ENCODE measurements at regions not wholly inside any gene's neighbourhood (a gene's known extent, or its start where the extent isn't known, plus 50 kb on each side); places are given as distances from the start of the nearest gene placed in this dataset.

DNA sequence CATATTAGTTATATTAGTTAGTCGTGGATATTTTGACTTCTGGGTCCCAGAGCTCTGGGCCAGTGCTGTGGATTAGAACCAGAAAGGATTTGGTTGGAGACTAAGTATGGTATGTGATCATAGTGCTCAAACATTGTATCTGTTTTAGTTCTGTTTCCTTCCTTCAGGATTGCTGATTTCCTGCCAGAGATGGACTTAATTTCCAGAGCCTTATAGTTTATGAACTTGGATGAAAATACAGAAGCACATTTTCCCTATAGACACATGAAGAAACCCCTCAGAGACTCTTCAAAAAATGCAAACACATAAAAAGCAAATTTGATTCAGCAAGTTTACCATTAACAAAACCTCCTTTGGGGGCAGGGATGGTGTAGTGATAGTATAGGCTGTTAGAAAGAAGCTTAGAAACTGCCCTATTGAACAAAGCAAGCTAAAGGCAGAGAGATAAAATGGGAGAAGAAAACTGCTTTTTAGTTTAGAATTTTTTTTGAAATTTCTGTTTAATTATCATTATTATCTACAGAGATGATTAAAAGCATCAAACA, 88.7 kb upstream of the EFEMP1 start:
- Histone ChIP-seq H3K4me3 (no peak overlapping the region), H3K79me2 (ENCODE audit: control insufficient read depth, insufficient read depth, low read length) (no peaks in the 10 kb centered on the region), H3K9me3 (replicated peaks; ENCODE audit: control insufficient read depth, insufficient read depth, low read length) (no peaks in the 10 kb centered on the region), H3K9ac (ENCODE audit: control insufficient read depth, insufficient read depth, low read length) (no peak overlapping the region), H3K27ac (ENCODE audit: control insufficient read depth, insufficient read depth) (no peak overlapping the region), H3K36me3 (ENCODE audit: control insufficient read depth in 2 of 2, insufficient read depth in 2 of 2, low read length in 1 of 2) (no peaks in the 10 kb centered on the region), H4K20me1 (ENCODE audit: control insufficient read depth, insufficient read depth) (no peaks in the 10 kb centered on the region), H2AFZ (ENCODE audit: control insufficient read depth, low read depth, low read length) (no peak overlapping the region), H3K4me1 (ENCODE audit: control insufficient read depth, insufficient read depth, low read length) (no peaks in the 10 kb centered on the region), H3K4me2 (ENCODE audit: control insufficient read depth, insufficient read depth) (no peak overlapping the region), H3K27me3 (replicated peaks in 1 of 2; ENCODE audit: control insufficient read depth in 2 of 2, insufficient read depth in 2 of 2, low read length in 1 of 2) (no peaks in the 10 kb centered on the region)
- no peak for TF ChIP-seq RFX5 (IDR thresholded peaks at IDR 0.05; ENCODE audit: low read depth, low read length)
- no peak for FAIRE-seq
- in situ Hi-C loops (cut with MboI), result no loop called here
- ChIA-PET POLR2A (no interaction called here), RAD21 (ENCODE audit: unreplicated experiment) (no interaction called here), CTCF (interaction anchor here (1.0 kb wide), 1 partner anchor 294 kb away, joined by 4 read pairs; no protein-coding TSS in a partner anchor), SMC1A (ENCODE audit: uncharacterized antibody, unreplicated experiment) (no interaction called here)
- 0% methylated on average over 1 of the region's 1 CpG for WGBS (ENCODE audit: insufficient coverage, insufficient replicate concordance, low lambda C conversion rate, missing lambda C conversion rate)
- ATAC-seq, result no peak
- no peak for DNase-seq (ENCODE audit: low read depth, low spot score)
- intact Hi-C loops (cut with micrococcal nuclease; ENCODE audit: unreplicated experiment), result no loop called here
- BruUV-seq (replicated peaks), result no TSS peak

- Histone ChIP-seq H3K9me3 (replicated peaks; ENCODE audit: control insufficient read depth, insufficient read depth, low read length) (no peaks in the 10 kb centered on the region), H3K4me3 (no peak overlapping the region), H3K4me2 (ENCODE audit: control insufficient read depth, insufficient read depth) (no peak overlapping the region), H3K9ac (ENCODE audit: control insufficient read depth, insufficient read depth, low read length) (no peak overlapping the region), H4K20me1 (ENCODE audit: control insufficient read depth, insufficient read depth) (no peaks in the 10 kb centered on the region), H3K79me2 (ENCODE audit: control insufficient read depth, insufficient read depth, low read length) (no peaks in the 10 kb centered on the region), H2AFZ (ENCODE audit: control insufficient read depth, low read depth, low read length) (no peak overlapping the region), H3K4me1 (ENCODE audit: control insufficient read depth, insufficient read depth, low read length) (no peaks in the 10 kb centered on the region), H3K36me3 (ENCODE audit: control insufficient read depth in 2 of 2, insufficient read depth in 2 of 2, low read length in 1 of 2) (no peaks in the 10 kb centered on the region), H3K27me3 (replicated peaks in 1 of 2; ENCODE audit: control insufficient read depth in 2 of 2, insufficient read depth in 2 of 2, low read length in 1 of 2) (no peaks in the 10 kb centered on the region), H3K27ac (ENCODE audit: control insufficient read depth, insufficient read depth) (no peak overlapping the region)
- ChIA-PET CTCF (no interaction called here), SMC1A (ENCODE audit: uncharacterized antibody, unreplicated experiment) (interaction anchor here (1.1 kb wide), 1 partner anchor 242 kb away, joined by 4 read pairs; no protein-coding TSS in a partner anchor), RAD21 (ENCODE audit: unreplicated experiment) (no interaction called here), POLR2A (no interaction called here)
- intact Hi-C loops (cut with micrococcal nuclease; ENCODE audit: unreplicated experiment) (no loop called here), in situ Hi-C loops (cut with MboI) (no loop called here)
- no TSS peak for BruUV-seq (replicated peaks)
- no peak for ATAC-seq
- no peak for DNase-seq (ENCODE audit: low read depth, low spot score)
- TF ChIP-seq SMAD1 (IDR thresholded peaks at IDR 0.05; ENCODE audit: low read depth, partially characterized antibody) (no peak), RBBP5 (conservative IDR thresholded peaks at IDR 0.05) (no peak), ZSCAN29 (IDR thresholded peaks at IDR 0.05) (no peak), SMC3 (IDR thresholded peaks at IDR 0.05; ENCODE audit: borderline replicate concordance, low read length) (no peak)
- TF ChIP-seq, protein P1, sequence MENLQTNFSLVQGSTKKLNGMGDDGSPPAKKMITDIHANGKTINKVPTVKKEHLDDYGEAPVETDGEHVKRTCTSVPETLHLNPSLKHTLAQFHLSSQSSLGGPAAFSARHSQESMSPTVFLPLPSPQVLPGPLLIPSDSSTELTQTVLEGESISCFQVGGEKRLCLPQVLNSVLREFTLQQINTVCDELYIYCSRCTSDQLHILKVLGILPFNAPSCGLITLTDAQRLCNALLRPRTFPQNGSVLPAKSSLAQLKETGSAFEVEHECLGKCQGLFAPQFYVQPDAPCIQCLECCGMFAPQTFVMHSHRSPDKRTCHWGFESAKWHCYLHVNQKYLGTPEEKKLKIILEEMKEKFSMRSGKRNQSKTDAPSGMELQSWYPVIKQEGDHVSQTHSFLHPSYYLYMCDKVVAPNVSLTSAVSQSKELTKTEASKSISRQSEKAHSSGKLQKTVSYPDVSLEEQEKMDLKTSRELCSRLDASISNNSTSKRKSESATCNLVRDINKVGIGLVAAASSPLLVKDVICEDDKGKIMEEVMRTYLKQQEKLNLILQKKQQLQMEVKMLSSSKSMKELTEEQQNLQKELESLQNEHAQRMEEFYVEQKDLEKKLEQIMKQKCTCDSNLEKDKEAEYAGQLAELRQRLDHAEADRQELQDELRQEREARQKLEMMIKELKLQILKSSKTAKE (IDR thresholded peaks at IDR 0.05; ENCODE audit: low read depth, poor library complexity, severe bottlenecking), result no peak
- FAIRE-seq, result no peak
Measured at GRCh38 chr2:56013475-56013874, 89.9 kb upstream of the EFEMP1 start.

Measured in GM12878 (cell line).